ENCODE measurements at regions not wholly inside any gene's neighbourhood (a gene's known extent, or its start where the extent isn't known, plus 50 kb on each side); places are given as distances from the start of the nearest gene placed in this dataset.

DNA sequence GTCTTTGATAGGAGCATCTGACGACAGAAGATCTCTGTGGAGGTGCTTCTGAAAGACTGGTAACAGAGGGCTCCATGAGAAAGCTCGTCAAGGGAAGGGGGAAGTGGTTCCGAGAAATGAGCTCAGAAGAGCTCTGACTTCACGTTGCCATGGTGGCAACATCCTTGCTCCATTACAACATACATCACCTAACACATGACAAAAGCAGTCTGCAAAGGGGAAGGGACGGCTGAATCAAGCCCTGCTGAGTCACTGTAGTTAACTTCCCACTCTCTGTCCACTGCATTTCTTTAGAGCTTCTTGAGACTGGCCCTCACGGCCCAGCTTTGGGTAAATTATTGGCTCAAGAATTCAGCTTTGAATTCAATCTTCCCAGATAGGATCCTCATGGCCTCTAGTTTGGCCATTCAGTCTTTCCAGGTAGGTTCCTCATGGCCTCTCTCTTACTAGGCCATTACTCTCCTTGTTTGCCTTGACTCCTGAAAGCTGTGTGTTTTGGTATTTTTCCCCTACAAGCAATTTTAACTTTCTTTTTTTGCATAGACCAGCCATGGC lies 88.0 kb upstream of the ZNF648 start:
- H3K27me3 Mint-ChIP-seq, result no peaks in the 10 kb centered on the region

DNA sequence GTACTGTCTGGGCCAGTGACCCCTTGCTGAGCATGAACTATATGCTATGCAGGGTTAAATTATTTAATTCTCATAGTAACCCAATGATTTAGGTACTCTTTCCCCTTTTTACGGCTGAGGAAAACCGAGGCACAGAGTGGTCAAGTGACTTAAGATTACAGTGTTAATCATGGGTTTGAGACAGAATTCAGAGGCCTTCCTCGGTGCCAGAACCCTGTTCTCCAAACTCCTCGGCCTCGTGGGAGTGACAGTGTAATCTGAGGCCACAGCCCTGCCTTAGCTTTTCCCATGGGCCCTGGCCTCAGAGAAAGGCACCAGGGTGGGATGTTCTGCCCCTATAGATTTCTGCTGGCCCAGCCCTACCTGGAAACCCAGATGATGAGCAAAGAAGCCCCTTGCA lies 86.4 kb upstream of the ZNF648 start:
- no peaks in the 10 kb centered on the region for H3K36me3 Mint-ChIP-seq
- no peak overlapping the region for H3K4me3 Mint-ChIP-seq
- peaks cover 1% of the 10 kb centered on the region for H3K27me3 Mint-ChIP-seq
- ChIA-PET POLR2A (no interaction called here), CTCF (interaction anchor here (2.2 kb wide), 1 partner anchor 248 kb away, joined by 14 read pairs; no protein-coding TSS in a partner anchor)
- intact Hi-C loops (cut with micrococcal nuclease), result loop anchor here (2.0 kb wide), 1 partner anchor 101 kb away; no protein-coding TSS in a partner anchor
- no peak overlapping the region for H3K27ac Mint-ChIP-seq
- no peak for DNase-seq
- H3K9me3 Mint-ChIP-seq, result no peaks in the 10 kb centered on the region
- peaks cover 12% of the 10 kb centered on the region for H3K4me1 Mint-ChIP-seq (ENCODE audit: low read depth)

More for the DNA sequence above, 88.0 kb upstream of the ZNF648 start:
- Mint-ChIP-seq H3K36me3 (no peaks in the 10 kb centered on the region), H3K4me3 (no peak overlapping the region), H3K4me1 (ENCODE audit: low read depth) (peaks cover 12% of the 10 kb centered on the region), H3K27ac (no peak overlapping the region), H3K9me3 (no peaks in the 10 kb centered on the region)
- ChIA-PET POLR2A (interaction anchor here (1.4 kb wide), 1 partner anchor 247 kb away, joined by 3 read pairs; no protein-coding TSS in a partner anchor), CTCF (interaction anchor here (1.0 to 2.2 kb wide), 3 partner anchors 67 to 247 kb away, joined by 3 to 14 read pairs (median 5); no protein-coding TSS in a partner anchor)
- intact Hi-C loops (cut with micrococcal nuclease), result no loop called here
- DNase-seq, result peak; percentile 49

GRCh38 chr1:182147136-182147820 lies 85.8 kb upstream of the ZNF648 start:
- H3K4me3 Mint-ChIP-seq, result no peak overlapping the region
- CTCF ChIA-PET, result interaction anchor here (9.0 kb wide), 1 partner anchor 249 kb away, joined by 375 read pairs; the partner anchor contains the start of genes GLUL and TEDDM1
- peaks cover 13% of the 10 kb centered on the region for H3K4me1 Mint-ChIP-seq (ENCODE audit: low read depth)

DNA sequence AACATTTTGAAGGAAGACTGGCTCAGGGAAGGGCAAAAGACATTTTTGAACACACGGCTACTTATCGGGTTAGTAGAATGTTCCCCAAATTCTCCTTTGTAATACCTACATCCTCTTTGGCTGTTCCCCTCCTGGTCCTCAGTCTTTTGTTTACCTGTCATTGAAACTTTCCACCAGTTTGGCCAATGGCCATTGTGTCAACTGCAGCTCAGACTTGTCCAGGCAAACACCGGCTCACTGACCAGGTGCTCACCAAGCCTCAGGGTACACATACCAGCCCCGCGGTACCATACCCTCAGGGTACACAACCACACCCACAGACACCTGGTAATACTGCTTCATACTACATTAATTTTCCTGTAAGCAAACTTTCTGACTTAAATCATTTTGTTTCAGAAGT lies 84.8 kb upstream of the ZNF648 start:
- H3K4me1 Mint-ChIP-seq (ENCODE audit: low read depth), result peaks cover 13% of the 10 kb centered on the region
- H3K9me3 Mint-ChIP-seq, result no peaks in the 10 kb centered on the region
- H3K4me3 Mint-ChIP-seq, result no peak overlapping the region
- intact Hi-C loops (cut with micrococcal nuclease), result loop anchor here (2.0 kb wide), 1 partner anchor 103 kb away; no protein-coding TSS in a partner anchor
- POLR2A ChIA-PET, result no interaction called here
- no peaks in the 10 kb centered on the region for H3K36me3 Mint-ChIP-seq
- no peak for DNase-seq
- H3K27me3 Mint-ChIP-seq, result peaks cover 1% of the 10 kb centered on the region
- no peak overlapping the region for H3K27ac Mint-ChIP-seq
- CTCF ChIA-PET, result interaction anchor here (0.7 to 9.0 kb wide), 5 partner anchors 60 to 250 kb away, joined by 3 to 375 read pairs (median 9); partner anchors contain the start of genes GLUL and TEDDM1

More at GRCh38 chr1:182147136-182147820, 85.8 kb upstream of the ZNF648 start:
- POLR2A ChIA-PET, result interaction anchor here (0.5 kb wide), 1 partner anchor 101 kb away, joined by 4 read pairs; no protein-coding TSS in a partner anchor
- Mint-ChIP-seq H3K27me3 (peaks cover 1% of the 10 kb centered on the region), H3K27ac (no peak overlapping the region), H3K9me3 (no peaks in the 10 kb centered on the region), H3K36me3 (no peaks in the 10 kb centered on the region)
- no peak for DNase-seq
- intact Hi-C loops (cut with micrococcal nuclease), result loop anchor here (2.0 kb wide), 1 partner anchor 102 kb away; no protein-coding TSS in a partner anchor

- H3K27ac Mint-ChIP-seq, result no peak overlapping the region
- no peaks in the 10 kb centered on the region for H3K9me3 Mint-ChIP-seq
- peaks cover 13% of the 10 kb centered on the region for H3K4me1 Mint-ChIP-seq (ENCODE audit: low read depth)
- DNase-seq, result no peak
- no peak overlapping the region for H3K4me3 Mint-ChIP-seq
- ChIA-PET CTCF (interaction anchor here (0.7 to 9.0 kb wide), 9 partner anchors 13 to 251 kb away, joined by 3 to 375 read pairs (median 3); partner anchors contain the start of genes GLUL and TEDDM1), POLR2A (no interaction called here)
- peaks cover 4% of the 10 kb centered on the region for H3K27me3 Mint-ChIP-seq
- intact Hi-C loops (cut with micrococcal nuclease), result no loop called here
- H3K36me3 Mint-ChIP-seq, result no peaks in the 10 kb centered on the region
Observed at GRCh38 chr1:182145441-182145840, 83.9 kb upstream of the ZNF648 start.

GRCh38 chr1:182144646-182145030 lies 83.1 kb upstream of the ZNF648 start:
- ChIA-PET POLR2A (no interaction called here), CTCF (interaction anchor here (1.1 to 9.0 kb wide), 14 partner anchors 8 to 451 kb away, joined by 3 to 375 read pairs (median 11); partner anchors contain the start of genes GLUL and TEDDM1)
- no peaks in the 10 kb centered on the region for H3K9me3 Mint-ChIP-seq
- H3K36me3 Mint-ChIP-seq, result no peaks in the 10 kb centered on the region
- peaks cover 13% of the 10 kb centered on the region for H3K4me1 Mint-ChIP-seq (ENCODE audit: low read depth)
- H3K27me3 Mint-ChIP-seq, result peaks cover 4% of the 10 kb centered on the region
- intact Hi-C loops (cut with micrococcal nuclease), result no loop called here
- H3K27ac Mint-ChIP-seq, result no peak overlapping the region
- H3K4me3 Mint-ChIP-seq, result no peak overlapping the region
- no peak for DNase-seq

GRCh38 chr1:182143825-182144645 lies 82.5 kb upstream of the ZNF648 start:
- Mint-ChIP-seq H3K4me3 (no peak overlapping the region), H3K4me1 (ENCODE audit: low read depth) (peaks cover 8% of the 10 kb centered on the region), H3K36me3 (no peaks in the 10 kb centered on the region), H3K9me3 (no peaks in the 10 kb centered on the region), H3K27me3 (peaks cover 4% of the 10 kb centered on the region), H3K27ac (no peak overlapping the region)
- POLR2A ChIA-PET, result interaction anchor here (1.7 kb wide), 1 partner anchor 253 kb away, joined by 9 read pairs; no protein-coding TSS in a partner anchor
- CTCF ChIA-PET, result interaction anchor here (0.8 to 9.0 kb wide), 50 partner anchors 8 to 641 kb away, joined by 3 to 375 read pairs (median 6); partner anchors contain the start of genes GLUL and TEDDM1
- intact Hi-C loops (cut with micrococcal nuclease), result loop anchor here (1.0 to 2.0 kb wide), 3 partner anchors 59 to 252 kb away; no protein-coding TSS in a partner anchor
- DNase-seq, result no peak

DNA sequence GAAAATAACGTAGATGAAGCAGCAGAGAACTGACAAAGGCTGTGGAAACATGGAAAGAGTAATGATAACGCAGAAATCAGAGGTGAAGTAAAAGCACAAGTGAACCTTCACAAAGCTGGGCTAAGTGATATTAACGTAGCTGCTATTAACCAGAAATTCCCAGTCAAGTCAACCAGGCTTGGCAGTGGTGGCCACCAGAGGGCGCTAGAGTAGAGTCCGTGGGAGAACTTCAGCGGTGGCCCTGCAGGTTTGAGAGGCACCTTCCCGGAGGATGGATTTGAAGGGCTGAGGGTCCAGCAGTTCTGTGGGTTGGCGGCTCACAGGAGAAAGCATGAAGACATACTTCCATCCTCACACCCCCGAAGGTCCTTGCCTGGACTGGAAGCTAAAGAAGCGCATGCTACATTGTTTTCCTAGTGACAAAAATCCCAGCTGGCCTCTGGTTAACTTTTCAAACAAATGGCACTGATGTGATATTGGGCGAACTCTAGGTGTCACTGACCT lies 81.7 kb upstream of the ZNF648 start:
- no peak overlapping the region for H3K4me3 Mint-ChIP-seq
- H3K9me3 Mint-ChIP-seq, result no peaks in the 10 kb centered on the region
- peak; percentile 91 for DNase-seq
- POLR2A ChIA-PET, result interaction anchor here (1.7 kb wide), 1 partner anchor 253 kb away, joined by 9 read pairs; no protein-coding TSS in a partner anchor
- H3K36me3 Mint-ChIP-seq, result no peaks in the 10 kb centered on the region
- H3K4me1 Mint-ChIP-seq (ENCODE audit: low read depth), result peaks cover 6% of the 10 kb centered on the region
- peaks cover 4% of the 10 kb centered on the region for H3K27me3 Mint-ChIP-seq
- no peak overlapping the region for H3K27ac Mint-ChIP-seq
- CTCF ChIA-PET, result interaction anchor here (0.6 to 9.0 kb wide), 58 partner anchors 9 to 641 kb away, joined by 3 to 375 read pairs (median 5); partner anchors contain the start of genes GLUL and TEDDM1
- intact Hi-C loops (cut with micrococcal nuclease), result loop anchor here (1.0 to 2.0 kb wide), 3 partner anchors 58 to 253 kb away; no protein-coding TSS in a partner anchor

- Mint-ChIP-seq H3K4me1 (ENCODE audit: low read depth) (peaks cover 6% of the 10 kb centered on the region), H3K27me3 (peaks cover 4% of the 10 kb centered on the region), H3K36me3 (no peaks in the 10 kb centered on the region), H3K9me3 (no peaks in the 10 kb centered on the region), H3K4me3 (no peak overlapping the region), H3K27ac (no peak overlapping the region)
- ChIA-PET POLR2A (interaction anchor here (1.7 kb wide), 1 partner anchor 254 kb away, joined by 9 read pairs; no protein-coding TSS in a partner anchor), CTCF (interaction anchor here (0.6 to 9.0 kb wide), 50 partner anchors 8 to 453 kb away, joined by 3 to 375 read pairs (median 6); partner anchors contain the start of genes GLUL and TEDDM1)
- no peak for DNase-seq
- intact Hi-C loops (cut with micrococcal nuclease), result loop anchor here (1.0 to 2.0 kb wide), 3 partner anchors 57 to 254 kb away; no protein-coding TSS in a partner anchor
Observed at GRCh38 chr1:182142621-182143020, 81.1 kb upstream of the ZNF648 start.

DNA sequence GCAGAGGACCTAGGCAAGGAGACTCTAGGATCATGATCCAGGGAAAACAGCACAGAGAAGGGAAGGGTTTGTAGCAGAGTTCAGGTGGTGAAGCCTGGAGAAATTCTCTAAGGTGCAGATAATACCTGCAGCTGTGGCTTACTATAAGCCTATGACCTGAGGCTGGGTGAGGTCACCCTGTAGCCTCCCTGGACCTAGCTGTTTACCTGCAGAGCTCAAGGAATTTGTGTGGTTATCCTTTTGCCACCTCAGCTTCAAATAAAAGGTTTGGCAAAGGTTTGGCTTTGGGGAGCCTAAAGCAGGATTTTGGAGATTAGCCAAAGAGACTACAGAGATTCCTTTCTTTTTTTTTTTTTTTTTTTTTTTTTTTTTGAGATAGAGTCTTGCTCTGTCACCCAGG lies 79.5 kb upstream of the ZNF648 start:
- Mint-ChIP-seq H3K9me3 (no peaks in the 10 kb centered on the region), H3K27ac (no peak overlapping the region), H3K36me3 (no peaks in the 10 kb centered on the region), H3K4me3 (no peak overlapping the region), H3K4me1 (ENCODE audit: low read depth) (peaks cover 14% of the 10 kb centered on the region), H3K27me3 (peaks cover 4% of the 10 kb centered on the region)
- no peak for DNase-seq
- CTCF ChIA-PET, result interaction anchor here (1.0 to 9.0 kb wide), 2 partner anchors 59 to 256 kb away, joined by 3 to 375 read pairs; partner anchors contain the start of genes GLUL and TEDDM1
- intact Hi-C loops (cut with micrococcal nuclease), result no loop called here
- POLR2A ChIA-PET, result no interaction called here

GRCh38 chr1:182139496-182139895 lies 78.0 kb upstream of the ZNF648 start:
- intact Hi-C loops (cut with micrococcal nuclease), result no loop called here
- peaks cover 4% of the 10 kb centered on the region for H3K27me3 Mint-ChIP-seq
- H3K9me3 Mint-ChIP-seq, result peaks cover 13% of the 10 kb centered on the region
- DNase-seq, result no peak
- CTCF ChIA-PET, result interaction anchor here (1.4 to 9.0 kb wide), 2 partner anchors 54 to 257 kb away, joined by 5 to 375 read pairs; partner anchors contain the start of genes GLUL and TEDDM1
- peaks cover 14% of the 10 kb centered on the region for H3K4me1 Mint-ChIP-seq (ENCODE audit: low read depth)
- POLR2A ChIA-PET, result no interaction called here
- peaks cover 5% of the 10 kb centered on the region for H3K36me3 Mint-ChIP-seq
- H3K4me3 Mint-ChIP-seq, result no peak overlapping the region
- H3K27ac Mint-ChIP-seq, result no peak overlapping the region
